Glutamatergic neuron (in vitro differentiated cells): ENCODE measurements at regions not wholly inside any gene's neighbourhood (a gene's known extent, or its start where the extent isn't known, plus 50 kb on each side); places are given as distances from the start of the nearest gene placed in this dataset.

Experiments
- DNase-seq: peaks from one replicate; pipeline ENCODE4 v3.0.0; 2022
- H3K27ac Mint-ChIP-seq: one replicate; pipeline ENCODE4 v1.8.0; 2020; ENCODE audit warnings: mild to moderate bottlenecking, mixed read lengths, inconsistent platforms; ENCODE audit not compliant: unreplicated experiment
- H3K27me3 Mint-ChIP-seq: one replicate; pipeline ENCODE4 v1.8.0; 2020; ENCODE audit warnings: mild to moderate bottlenecking, moderate library complexity, mixed read lengths, inconsistent platforms; ENCODE audit not compliant: unreplicated experiment
- H3K36me3 Mint-ChIP-seq: one replicate; pipeline ENCODE4 v1.8.0; 2020; ENCODE audit warnings: mild to moderate bottlenecking, mixed read lengths, inconsistent platforms; ENCODE audit not compliant: unreplicated experiment
- H3K4me1 Mint-ChIP-seq: one replicate; pipeline ENCODE4 v1.8.0; 2020; ENCODE audit warnings: mild to moderate bottlenecking, low read depth, mixed read lengths, inconsistent platforms; ENCODE audit not compliant: unreplicated experiment
- H3K4me3 Mint-ChIP-seq: one replicate; pipeline ENCODE4 v1.8.0; 2020; ENCODE audit warnings: mild to moderate bottlenecking, mixed read lengths, inconsistent platforms; ENCODE audit not compliant: unreplicated experiment
- H3K9me3 Mint-ChIP-seq: one replicate; pipeline ENCODE4 v1.8.0; 2020; ENCODE audit warnings: mild to moderate bottlenecking, moderate library complexity, mixed read lengths, inconsistent platforms; ENCODE audit not compliant: unreplicated experiment
- CTCF ChIP-seq: fragments of 200-600 bp; sonication (generic); IDR thresholded peaks from one replicate; pipeline ENCODE4 v1.5.0; 2021; ENCODE audit not compliant: partially characterized antibody, unreplicated experiment

GRCh38 chr13:106774621-106775020, 206.7 kb upstream of the ARGLU1 start:
- Mint-ChIP-seq H3K36me3 (no peaks in the 10 kb centered on the region), H3K4me3 (no peak overlapping the region), H3K9me3 (peaks cover 2% of the 10 kb centered on the region), H3K27ac (no peak overlapping the region), H3K27me3 (peaks cover 2% of the 10 kb centered on the region), H3K4me1 (peaks cover 3% of the 10 kb centered on the region)
- no peak for DNase-seq
- TF ChIP-seq CTCF: no peak

- Mint-ChIP-seq H3K9me3 (peaks cover 4% of the 10 kb centered on the region), H3K36me3 (peaks cover 4% of the 10 kb centered on the region), H3K27ac (no peak overlapping the region), H3K4me1 (peaks cover 3% of the 10 kb centered on the region), H3K4me3 (no peak overlapping the region), H3K27me3 (peaks cover 2% of the 10 kb centered on the region)
- TF ChIP-seq CTCF: no peak
- DNase-seq: no peak
Observed at GRCh38 chr13:106772006-106772601, 204.2 kb upstream of the ARGLU1 start.

- Mint-ChIP-seq H3K36me3 (peaks cover 4% of the 10 kb centered on the region), H3K4me1 (peaks cover 3% of the 10 kb centered on the region), H3K4me3 (no peak overlapping the region)
Observed at GRCh38 chr13:106768991-106769390, 201.1 kb upstream of the ARGLU1 start.

GRCh38 chr13:106762708-106763107, 194.8 kb upstream of the ARGLU1 start:
- H3K27ac Mint-ChIP-seq: no peak overlapping the region
- DNase-seq: no peak
- no peaks in the 10 kb centered on the region for H3K9me3 Mint-ChIP-seq
- no peaks in the 10 kb centered on the region for H3K27me3 Mint-ChIP-seq
- H3K4me3 Mint-ChIP-seq: no peak overlapping the region
- peaks cover 4% of the 10 kb centered on the region for H3K36me3 Mint-ChIP-seq
- no peaks in the 10 kb centered on the region for H3K4me1 Mint-ChIP-seq
- no peak for TF ChIP-seq CTCF

More at GRCh38 chr13:106768991-106769390, 201.1 kb upstream of the ARGLU1 start:
- DNase-seq: no peak
- no peak for TF ChIP-seq CTCF
- H3K27ac Mint-ChIP-seq: no peak overlapping the region
- no peaks in the 10 kb centered on the region for H3K27me3 Mint-ChIP-seq
- peaks cover 1% of the 10 kb centered on the region for H3K9me3 Mint-ChIP-seq

- no peak for DNase-seq
- no peak overlapping the region for H3K27ac Mint-ChIP-seq
- no peaks in the 10 kb centered on the region for H3K36me3 Mint-ChIP-seq
- TF ChIP-seq CTCF: no peak
- H3K9me3 Mint-ChIP-seq: no peaks in the 10 kb centered on the region
- no peaks in the 10 kb centered on the region for H3K27me3 Mint-ChIP-seq
- H3K4me3 Mint-ChIP-seq: no peak overlapping the region
- peaks cover 3% of the 10 kb centered on the region for H3K4me1 Mint-ChIP-seq
Observed at GRCh38 chr13:106756446-106756845, 188.5 kb upstream of the ARGLU1 start.
